ENCODE measurements at regions not wholly inside any gene's neighbourhood (a gene's known extent, or its start where the extent isn't known, plus 50 kb on each side); places are given as distances from the start of the nearest gene placed in this dataset.

DNA sequence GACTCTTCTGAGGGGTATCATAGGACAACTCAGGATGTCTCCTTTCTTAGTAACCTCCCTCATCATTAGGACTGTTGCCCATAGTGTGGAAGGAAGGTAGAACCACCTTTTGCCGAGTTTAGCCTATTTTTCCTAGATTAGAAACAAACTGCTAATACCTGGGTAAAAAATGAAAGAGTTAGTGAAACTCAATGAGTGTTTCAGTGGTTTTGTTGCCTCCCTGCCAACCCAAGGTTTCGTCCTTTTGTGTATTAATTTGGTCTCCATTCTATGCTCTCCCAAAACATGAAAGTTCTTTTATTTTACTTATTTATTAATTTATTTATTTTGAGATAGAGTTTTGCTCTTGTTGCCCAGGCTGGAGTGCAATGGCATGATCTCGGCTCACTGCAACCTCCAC lies 174.9 kb upstream of the KCNJ16 start:
- TF ChIP-seq, protein P1, sequence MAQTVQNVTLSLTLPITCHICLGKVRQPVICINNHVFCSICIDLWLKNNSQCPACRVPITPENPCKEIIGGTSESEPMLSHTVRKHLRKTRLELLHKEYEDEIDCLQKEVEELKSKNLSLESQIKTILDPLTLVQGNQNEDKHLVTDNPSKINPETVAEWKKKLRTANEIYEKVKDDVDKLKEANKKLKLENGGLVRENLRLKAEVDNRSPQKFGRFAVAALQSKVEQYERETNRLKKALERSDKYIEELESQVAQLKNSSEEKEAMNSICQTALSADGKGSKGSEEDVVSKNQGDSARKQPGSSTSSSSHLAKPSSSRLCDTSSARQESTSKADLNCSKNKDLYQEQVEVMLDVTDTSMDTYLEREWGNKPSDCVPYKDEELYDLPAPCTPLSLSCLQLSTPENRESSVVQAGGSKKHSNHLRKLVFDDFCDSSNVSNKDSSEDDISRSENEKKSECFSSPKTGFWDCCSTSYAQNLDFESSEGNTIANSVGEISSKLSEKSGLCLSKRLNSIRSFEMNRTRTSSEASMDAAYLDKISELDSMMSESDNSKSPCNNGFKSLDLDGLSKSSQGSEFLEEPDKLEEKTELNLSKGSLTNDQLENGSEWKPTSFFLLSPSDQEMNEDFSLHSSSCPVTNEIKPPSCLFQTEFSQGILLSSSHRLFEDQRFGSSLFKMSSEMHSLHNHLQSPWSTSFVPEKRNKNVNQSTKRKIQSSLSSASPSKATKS (CRISPR knock-in tag; IDR thresholded peaks at IDR 0.05) = no peak
- no peak for TF ChIP-seq ZNF224 (CRISPR knock-in tag; IDR thresholded peaks at IDR 0.05)

All from HepG2 (cell line).